Mucosa of stomach (tissue), 1 donor: ENCODE measurements at regions not wholly inside any gene's neighbourhood (a gene's known extent, or its start where the extent isn't known, plus 50 kb on each side); places are given as distances from the start of the nearest gene placed in this dataset.
"Not testable (repeated sequence)": the region's sequence is repeated elsewhere in the genome, so short reads cannot be mapped to it uniquely, and the experiment has no call there.

Experiments
- H3K27me3 ChIP-seq: one replicate; pipeline ENCODE4 v1.7.0; 2013; ENCODE audit warnings: mild to moderate bottlenecking, low read length; ENCODE audit not compliant: control insufficient read depth, insufficient read depth
- H3K36me3 ChIP-seq: one replicate; pipeline ENCODE4 v1.7.0; 2013; ENCODE audit warnings: low read length; ENCODE audit not compliant: control insufficient read depth, insufficient read depth
- H3K4me1 ChIP-seq: one replicate; pipeline ENCODE4 v1.7.0; 2013; ENCODE audit warnings: mild to moderate bottlenecking, low read length; ENCODE audit not compliant: control insufficient read depth, insufficient read depth
- H3K4me3 ChIP-seq: one replicate; pipeline ENCODE4 v1.7.0; 2013; ENCODE audit warnings: low read length
- H3K9ac ChIP-seq: one replicate; pipeline ENCODE4 v1.7.0; 2013; ENCODE audit warnings: mild to moderate bottlenecking, low read length, moderate library complexity
- H3K9me3 ChIP-seq: one replicate; pipeline ENCODE4 v1.7.0; 2013; ENCODE audit warnings: mild to moderate bottlenecking, low read length, moderate library complexity; ENCODE audit not compliant: control insufficient read depth
- donor health status: Pancreatic carcinoma.

DNA sequence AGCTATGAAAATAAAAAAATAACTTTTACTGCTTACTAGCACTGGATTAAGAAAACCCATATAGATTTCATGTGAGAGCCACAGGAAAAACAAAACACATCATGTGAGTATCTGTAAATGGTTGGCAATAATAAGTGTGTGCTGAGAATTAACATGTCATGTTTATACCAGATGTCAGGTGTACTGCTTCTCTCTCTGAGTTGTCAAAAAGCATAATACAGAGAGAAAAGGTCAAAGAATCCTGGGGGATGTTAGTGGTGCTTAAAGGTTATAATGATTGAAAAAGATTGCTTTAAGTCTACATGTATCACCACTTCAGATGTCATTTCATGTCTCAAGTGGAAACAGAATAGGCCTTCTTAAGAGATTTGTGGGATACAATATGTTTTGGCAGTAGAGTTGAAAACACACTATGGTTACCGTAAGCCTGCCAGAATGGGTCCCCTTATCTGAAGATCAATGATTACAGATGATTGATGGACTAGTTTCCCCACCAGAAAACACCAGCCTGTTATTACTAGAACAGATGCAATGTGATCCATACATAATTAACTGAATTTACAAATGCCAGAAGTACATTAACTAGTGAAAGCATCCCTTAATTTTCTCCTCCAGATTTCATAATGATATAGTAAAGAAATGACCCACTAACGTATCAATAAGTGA, 204.1 kb downstream of the CNTN3 start:
- H3K27me3 ChIP-seq, result no peaks in the 10 kb centered on the region
- no peaks in the 10 kb centered on the region for H3K36me3 ChIP-seq

DNA sequence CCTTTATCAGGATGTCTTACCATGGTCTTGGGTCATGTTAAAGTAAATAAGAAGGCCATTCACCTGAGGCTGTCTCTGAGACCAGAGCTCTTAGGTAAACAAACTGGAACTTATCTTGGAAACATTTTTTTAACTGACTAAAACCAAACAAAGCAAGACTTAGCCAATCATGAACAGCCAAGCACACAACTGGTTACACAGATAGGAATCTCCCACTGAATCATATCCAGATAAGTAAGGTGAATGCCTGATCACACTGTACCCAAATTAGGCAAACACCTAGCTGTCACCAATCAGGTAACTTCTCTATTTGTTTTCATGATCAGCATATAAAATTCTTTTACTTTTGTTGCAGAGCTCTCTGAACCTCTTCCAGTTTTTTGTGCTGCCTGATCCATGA, 205.4 kb downstream of the CNTN3 start:
- Histone ChIP-seq H3K9ac (no peak overlapping the region), H3K4me1 (no peaks in the 10 kb centered on the region), H3K36me3 (no peaks in the 10 kb centered on the region)

More for the DNA sequence above, 204.1 kb downstream of the CNTN3 start:
- Histone ChIP-seq H3K9me3 (no peaks in the 10 kb centered on the region), H3K4me3 (no peak overlapping the region), H3K4me1 (no peaks in the 10 kb centered on the region), H3K9ac (no peak overlapping the region)

DNA sequence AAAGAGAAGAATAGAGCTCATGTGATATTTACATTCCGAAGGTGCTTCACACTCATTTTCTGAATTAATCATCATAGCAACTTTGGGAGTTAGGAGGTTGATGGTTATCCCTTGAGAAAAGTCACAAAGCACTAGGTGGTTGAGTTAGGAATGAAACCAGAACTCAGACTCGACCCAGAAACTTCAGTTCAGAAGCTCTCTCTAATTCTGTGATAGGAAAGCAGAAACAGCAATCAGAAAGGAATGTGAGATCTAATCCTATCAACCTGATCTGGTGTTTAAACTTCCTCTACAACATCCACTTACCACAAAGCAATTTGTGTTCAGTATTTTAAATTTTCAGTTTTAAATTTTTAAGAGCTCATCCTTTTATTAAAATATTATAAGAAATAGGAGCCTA, 211.2 kb downstream of the CNTN3 start:
- Histone ChIP-seq H3K4me1 (no peaks in the 10 kb centered on the region), H3K27me3 (no peaks in the 10 kb centered on the region), H3K9ac (no peak overlapping the region), H3K4me3 (no peak overlapping the region), H3K36me3 (no peaks in the 10 kb centered on the region), H3K9me3 (no peaks in the 10 kb centered on the region)

More for the DNA sequence above, 205.4 kb downstream of the CNTN3 start:
- Histone ChIP-seq H3K9me3 (no peaks in the 10 kb centered on the region), H3K4me3 (no peak overlapping the region), H3K27me3 (no peaks in the 10 kb centered on the region)

DNA sequence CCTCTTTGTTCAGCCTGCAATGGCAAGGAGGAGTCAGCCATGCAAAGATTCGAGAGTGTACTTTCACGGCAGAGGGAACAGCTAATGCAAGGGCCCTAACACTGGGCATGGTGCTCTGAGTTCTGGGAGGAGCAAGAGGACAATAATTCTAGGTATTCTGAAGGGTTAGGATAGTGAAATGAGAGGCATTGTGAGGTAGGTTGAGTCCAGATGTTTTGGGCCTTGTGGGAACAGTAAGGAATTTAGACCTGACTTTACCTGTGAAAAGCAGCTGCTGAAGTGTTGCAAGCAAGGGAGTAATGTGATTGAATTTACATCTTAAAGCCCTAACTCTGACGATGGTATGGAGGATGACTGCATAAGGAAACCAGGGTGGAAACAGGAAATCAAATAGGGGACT, 211.6 kb downstream of the CNTN3 start:
- H3K4me1 ChIP-seq, result no peaks in the 10 kb centered on the region
- H3K4me3 ChIP-seq, result no peak overlapping the region
- no peaks in the 10 kb centered on the region for H3K27me3 ChIP-seq
- H3K9ac ChIP-seq, result no peak overlapping the region
- H3K36me3 ChIP-seq, result no peaks in the 10 kb centered on the region
- no peaks in the 10 kb centered on the region for H3K9me3 ChIP-seq

DNA sequence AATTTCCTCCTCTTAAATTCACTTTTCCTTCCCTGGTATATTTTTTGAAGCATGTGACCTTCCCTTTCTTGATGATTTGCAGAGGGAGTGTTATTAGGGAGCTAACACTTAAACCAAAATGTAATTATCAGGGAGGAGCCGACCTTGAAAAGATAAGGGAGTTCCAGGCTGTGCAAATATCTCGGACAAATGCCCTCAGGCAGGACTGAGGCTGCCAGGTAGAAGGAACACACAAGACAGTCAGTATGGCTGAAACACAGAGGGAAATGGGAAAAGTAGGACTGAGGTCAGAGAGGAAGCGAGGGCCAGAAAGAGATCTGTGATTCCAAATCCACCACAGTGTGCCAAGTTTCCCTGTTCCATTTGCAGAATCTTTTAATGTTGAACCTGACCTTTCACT, 221.0 kb downstream of the CNTN3 start:
- Histone ChIP-seq H3K36me3 (no peaks in the 10 kb centered on the region), H3K4me3 (no peak overlapping the region), H3K9ac (no peak overlapping the region), H3K27me3 (no peaks in the 10 kb centered on the region), H3K9me3 (no peaks in the 10 kb centered on the region), H3K4me1 (no peaks in the 10 kb centered on the region)

DNA sequence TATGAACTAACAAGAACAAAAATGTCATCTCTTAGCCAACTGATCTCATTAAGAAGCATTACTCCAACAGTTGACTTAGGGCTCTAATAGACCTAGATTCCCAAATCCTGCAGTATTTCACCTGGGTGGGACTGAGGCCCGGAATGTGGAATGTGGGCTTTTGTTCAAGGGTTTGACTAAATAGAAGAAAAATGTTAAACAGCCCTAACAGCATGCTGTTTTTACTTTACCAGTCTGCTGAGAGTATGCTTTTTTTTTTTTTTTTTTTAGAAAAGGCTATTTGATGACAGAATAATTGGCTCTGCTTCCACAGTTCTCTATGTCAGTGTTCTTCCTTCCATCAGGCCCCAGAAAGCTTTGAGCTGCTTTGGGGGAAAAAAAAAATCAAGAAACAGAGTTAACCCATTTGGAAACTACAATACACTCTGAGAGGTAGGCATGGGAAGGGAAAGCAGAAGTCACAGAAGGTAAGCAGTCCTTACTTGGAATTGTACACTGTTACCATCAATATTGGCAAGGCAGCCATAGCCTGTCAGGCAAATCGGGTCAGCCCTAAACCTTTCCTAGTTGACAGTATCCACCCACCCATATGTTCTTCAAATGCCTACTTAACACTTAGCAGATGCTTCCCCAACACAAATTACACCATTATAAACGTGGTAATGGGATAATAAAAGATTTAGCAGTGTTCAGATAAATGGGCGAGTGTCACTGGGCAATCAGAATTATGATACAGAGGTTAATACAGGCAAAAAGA, 224.2 kb downstream of the CNTN3 start:
- H3K4me3 ChIP-seq, result no peak overlapping the region
- H3K4me1 ChIP-seq, result no peaks in the 10 kb centered on the region
- H3K36me3 ChIP-seq, result no peaks in the 10 kb centered on the region
- H3K27me3 ChIP-seq, result no peaks in the 10 kb centered on the region
- H3K9ac ChIP-seq, result no peak overlapping the region
- H3K9me3 ChIP-seq, result no peaks in the 10 kb centered on the region

DNA sequence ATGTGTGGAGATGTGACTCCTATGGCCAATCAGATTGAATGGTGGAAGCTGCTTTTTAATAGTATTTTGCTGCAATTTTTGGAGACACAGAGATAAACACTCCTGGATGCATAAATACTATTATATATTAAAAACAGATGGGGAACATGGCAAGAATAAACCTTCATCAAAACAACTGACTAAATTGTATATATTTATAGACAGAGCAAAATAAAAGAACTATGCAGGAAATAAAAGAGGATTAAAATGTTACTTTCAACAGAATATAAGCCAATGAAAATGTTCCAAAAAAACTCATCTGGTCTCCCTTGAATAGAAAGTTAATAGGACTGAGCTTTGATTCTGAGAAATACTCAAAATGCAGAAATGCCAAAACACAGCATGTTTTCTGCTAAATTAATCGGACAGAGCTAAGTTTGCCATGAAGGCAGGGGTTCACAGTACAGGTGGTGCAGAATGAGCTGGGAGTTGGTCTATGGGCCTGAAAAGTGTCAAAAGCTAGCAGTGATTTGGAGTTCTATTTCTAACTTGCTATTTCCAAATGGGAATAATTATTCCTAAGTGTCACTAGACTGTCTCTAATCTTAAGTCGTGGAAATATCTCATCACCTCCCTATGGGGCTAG, 227.2 kb downstream of the CNTN3 start:
- no peaks in the 10 kb centered on the region for H3K27me3 ChIP-seq

DNA sequence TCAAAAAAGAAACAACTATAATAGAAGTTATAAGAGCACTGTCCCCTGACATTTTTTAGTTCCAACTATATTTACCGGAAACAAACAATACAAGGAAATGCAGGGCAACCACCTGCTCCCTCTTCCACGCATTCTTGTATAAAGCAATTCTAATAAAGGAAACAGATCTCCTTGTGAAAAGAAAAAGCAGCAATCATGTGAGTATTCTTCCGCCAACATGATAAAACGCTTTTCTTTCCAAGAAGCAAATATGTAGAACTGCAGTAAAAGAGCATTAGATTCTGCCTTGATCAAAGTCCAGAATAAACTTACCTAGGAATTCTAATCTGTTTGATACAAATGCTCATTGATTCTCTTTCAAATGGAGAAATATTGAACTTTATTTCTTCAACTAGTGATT, 230.3 kb downstream of the CNTN3 start:
- H3K4me1 ChIP-seq, result no peaks in the 10 kb centered on the region
- no peaks in the 10 kb centered on the region for H3K9me3 ChIP-seq
- H3K27me3 ChIP-seq, result no peaks in the 10 kb centered on the region
- no peak overlapping the region for H3K9ac ChIP-seq
- H3K4me3 ChIP-seq, result no peak overlapping the region
- H3K36me3 ChIP-seq, result no peaks in the 10 kb centered on the region

More for the DNA sequence above, 227.2 kb downstream of the CNTN3 start:
- no peaks in the 10 kb centered on the region for H3K4me1 ChIP-seq
- no peaks in the 10 kb centered on the region for H3K36me3 ChIP-seq
- no peaks in the 10 kb centered on the region for H3K9me3 ChIP-seq
- H3K4me3 ChIP-seq, result no peak overlapping the region
- H3K9ac ChIP-seq, result no peak overlapping the region

DNA sequence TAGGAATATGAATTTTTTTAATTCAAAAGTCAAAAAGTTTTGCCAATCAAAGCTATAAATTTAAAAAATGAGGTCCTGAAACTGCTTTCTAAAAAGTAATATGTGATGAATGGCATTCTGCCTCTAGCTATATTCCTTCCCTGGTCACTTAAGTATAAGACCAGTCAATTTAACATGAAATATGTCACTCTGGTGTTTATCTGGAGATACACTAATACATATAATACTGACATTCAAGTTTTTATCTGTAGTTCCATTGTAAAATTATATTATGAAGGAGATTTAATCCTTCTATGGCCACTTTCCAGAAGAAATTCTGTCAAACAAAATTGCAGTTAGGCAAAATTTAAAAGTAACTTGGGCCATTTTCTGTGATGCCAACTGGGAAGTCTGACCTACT, 236.8 kb downstream of the CNTN3 start:
- H3K9me3 ChIP-seq, result no peaks in the 10 kb centered on the region
- H3K4me1 ChIP-seq, result peaks cover 5% of the 10 kb centered on the region
- no peak overlapping the region for H3K9ac ChIP-seq
- no peaks in the 10 kb centered on the region for H3K27me3 ChIP-seq
- no peaks in the 10 kb centered on the region for H3K36me3 ChIP-seq
- H3K4me3 ChIP-seq, result no peak overlapping the region

DNA sequence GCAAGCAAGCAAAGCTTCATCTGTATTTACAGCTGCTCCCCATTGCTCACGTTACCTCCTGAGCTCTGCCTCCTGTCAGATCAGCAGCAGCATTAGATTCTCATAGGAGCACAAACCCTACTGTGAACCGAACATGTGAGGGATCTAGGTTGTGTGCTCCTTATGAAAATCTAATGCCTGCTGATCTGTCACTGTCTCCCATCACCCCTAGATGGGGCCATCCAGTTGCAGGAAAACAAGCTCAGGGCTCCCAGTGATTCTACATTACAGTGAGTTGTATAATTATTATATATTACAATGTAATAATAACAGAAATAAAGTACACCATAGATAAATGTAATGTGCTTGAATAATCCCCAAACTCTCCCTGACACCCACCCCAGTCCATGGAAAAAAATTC, 238.1 kb downstream of the CNTN3 start:
- not testable (repeated sequence) for H3K27me3 ChIP-seq, H3K9me3 ChIP-seq, H3K4me3 ChIP-seq, H3K36me3 ChIP-seq, H3K9ac ChIP-seq, H3K4me1 ChIP-seq

DNA sequence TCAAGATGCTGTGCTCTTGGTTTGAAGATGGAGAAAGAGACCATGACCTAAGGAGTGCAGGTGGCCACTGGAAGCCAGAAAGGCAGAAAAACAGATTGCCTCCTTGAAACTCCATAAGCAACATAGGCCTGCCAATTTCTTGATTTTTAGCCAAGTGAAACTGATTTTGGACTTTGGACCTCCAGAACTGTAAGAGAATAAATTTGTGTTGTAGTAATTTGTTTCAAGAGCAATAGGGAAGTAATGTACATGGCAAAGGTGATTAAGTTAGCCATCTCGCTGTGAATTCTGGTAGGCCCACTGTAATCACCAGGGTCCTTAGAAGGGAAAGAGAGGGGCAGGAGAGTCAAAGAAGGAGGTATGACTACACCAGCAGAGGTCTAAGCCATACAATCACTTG, 238.8 kb downstream of the CNTN3 start:
- Histone ChIP-seq H3K9ac (no peak overlapping the region), H3K36me3 (no peaks in the 10 kb centered on the region), H3K9me3 (no peaks in the 10 kb centered on the region), H3K4me1 (peaks cover 5% of the 10 kb centered on the region), H3K4me3 (no peak overlapping the region), H3K27me3 (no peaks in the 10 kb centered on the region)

DNA sequence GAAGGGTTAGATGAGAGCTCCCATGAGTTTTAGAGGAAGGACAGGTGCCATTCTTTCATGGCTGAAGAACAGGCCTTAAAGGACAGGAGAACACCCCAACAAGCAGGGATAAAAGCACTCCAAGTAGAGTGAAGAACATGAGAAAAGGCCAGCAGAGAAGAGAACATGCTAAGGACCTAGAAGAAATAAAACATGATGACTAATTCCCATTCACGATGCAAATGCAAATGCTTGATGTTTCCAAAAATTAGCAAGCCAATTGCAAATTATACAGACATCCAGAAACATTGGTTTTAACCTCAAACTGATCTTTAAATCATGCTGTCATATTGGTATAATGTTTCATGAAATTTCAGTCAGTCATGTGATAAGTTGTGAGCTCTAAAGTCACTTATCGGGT, 241.7 kb downstream of the CNTN3 start:
- Histone ChIP-seq H3K9ac (no peak overlapping the region), H3K27me3 (no peaks in the 10 kb centered on the region), H3K4me1 (peaks cover 5% of the 10 kb centered on the region), H3K9me3 (no peaks in the 10 kb centered on the region), H3K36me3 (no peaks in the 10 kb centered on the region), H3K4me3 (no peak overlapping the region)
